GM06990 (cell line): ENCODE measurements at regions not wholly inside any gene's neighbourhood (a gene's known extent, or its start where the extent isn't known, plus 50 kb on each side); places are given as distances from the start of the nearest gene placed in this dataset.

Experiments
- DNase-seq: peaks from one replicate; pipeline ENCODE4 v3.0.0-alpha.2; 2011; ENCODE audit not compliant: insufficient read length; ENCODE audit errors: extremely low read depth
- H3K27me3 ChIP-seq: replicated peaks from 2 replicates; pipeline ENCODE4 v1.6.0; 2011; ENCODE audit warnings: low read length; ENCODE audit not compliant: control insufficient read depth, insufficient read depth
- H3K36me3 ChIP-seq: 2 replicates; pipeline ENCODE4 v1.5.1; 2011; ENCODE audit warnings: low read length; ENCODE audit not compliant: control insufficient read depth, insufficient read depth
- H3K4me3 ChIP-seq: replicated peaks from 2 replicates; pipeline ENCODE4 v1.5.1; 2011; ENCODE audit warnings: low read depth, mild to moderate bottlenecking, control low read depth, low read length
- TF ChIP-seq, protein P1 (sequence below): IDR thresholded peaks from 2 replicates; pipeline ENCODE4 v1.5.1; 2011; ENCODE audit warnings: low read length, control low read depth, mild to moderate bottlenecking, inconsistent platforms; ENCODE audit not compliant: insufficient read depth, poor library complexity, severe bottlenecking

- TF ChIP-seq, protein P1, sequence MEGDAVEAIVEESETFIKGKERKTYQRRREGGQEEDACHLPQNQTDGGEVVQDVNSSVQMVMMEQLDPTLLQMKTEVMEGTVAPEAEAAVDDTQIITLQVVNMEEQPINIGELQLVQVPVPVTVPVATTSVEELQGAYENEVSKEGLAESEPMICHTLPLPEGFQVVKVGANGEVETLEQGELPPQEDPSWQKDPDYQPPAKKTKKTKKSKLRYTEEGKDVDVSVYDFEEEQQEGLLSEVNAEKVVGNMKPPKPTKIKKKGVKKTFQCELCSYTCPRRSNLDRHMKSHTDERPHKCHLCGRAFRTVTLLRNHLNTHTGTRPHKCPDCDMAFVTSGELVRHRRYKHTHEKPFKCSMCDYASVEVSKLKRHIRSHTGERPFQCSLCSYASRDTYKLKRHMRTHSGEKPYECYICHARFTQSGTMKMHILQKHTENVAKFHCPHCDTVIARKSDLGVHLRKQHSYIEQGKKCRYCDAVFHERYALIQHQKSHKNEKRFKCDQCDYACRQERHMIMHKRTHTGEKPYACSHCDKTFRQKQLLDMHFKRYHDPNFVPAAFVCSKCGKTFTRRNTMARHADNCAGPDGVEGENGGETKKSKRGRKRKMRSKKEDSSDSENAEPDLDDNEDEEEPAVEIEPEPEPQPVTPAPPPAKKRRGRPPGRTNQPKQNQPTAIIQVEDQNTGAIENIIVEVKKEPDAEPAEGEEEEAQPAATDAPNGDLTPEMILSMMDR, result no peak
- Histone ChIP-seq H3K36me3 (no peaks in the 10 kb centered on the region), H3K4me3 (no peak overlapping the region), H3K27me3 (no peaks in the 10 kb centered on the region; the same call in 1 of the 2 replicates)
- DNase-seq, result no peak
Observed at GRCh38 chr6:28810659-28811053, 113.1 kb downstream of the TRIM27 start.

DNA sequence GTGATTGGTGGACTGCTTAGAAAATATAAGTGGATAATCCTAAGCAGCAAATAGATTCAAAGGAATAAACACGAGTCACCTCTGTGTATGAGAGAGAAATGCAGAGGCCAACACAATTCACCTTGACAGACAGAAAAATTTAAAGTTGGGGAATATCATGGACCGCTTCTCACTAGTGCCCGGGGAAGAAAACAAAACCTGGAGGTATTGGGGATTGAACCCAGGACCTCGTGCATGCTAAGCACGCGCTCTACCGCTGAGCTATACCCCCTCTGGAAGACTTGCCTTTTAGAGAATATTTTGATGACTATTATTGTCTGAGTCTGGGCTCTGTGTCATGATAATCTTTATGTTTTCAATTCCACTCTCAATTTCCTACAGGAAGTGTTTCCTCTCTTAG is 111.9 kb downstream of the TRIM27 start:
- H3K27me3 ChIP-seq, result no peaks in the 10 kb centered on the region; the same call in 1 of the 2 replicates
- H3K4me3 ChIP-seq, result no peak overlapping the region
- H3K36me3 ChIP-seq, result no peaks in the 10 kb centered on the region
- TF ChIP-seq, protein P1, result no peak
- no peak for DNase-seq

- DNase-seq, result no peak
- no peak overlapping the region for H3K4me3 ChIP-seq
- H3K36me3 ChIP-seq, result no peaks in the 10 kb centered on the region
- H3K27me3 ChIP-seq, result no peaks in the 10 kb centered on the region; the same call in none of the 2 replicates
- TF ChIP-seq, protein P1, result no peak
Observed at GRCh38 chr6:28812778-28813569, 110.8 kb downstream of the TRIM27 start.

DNA sequence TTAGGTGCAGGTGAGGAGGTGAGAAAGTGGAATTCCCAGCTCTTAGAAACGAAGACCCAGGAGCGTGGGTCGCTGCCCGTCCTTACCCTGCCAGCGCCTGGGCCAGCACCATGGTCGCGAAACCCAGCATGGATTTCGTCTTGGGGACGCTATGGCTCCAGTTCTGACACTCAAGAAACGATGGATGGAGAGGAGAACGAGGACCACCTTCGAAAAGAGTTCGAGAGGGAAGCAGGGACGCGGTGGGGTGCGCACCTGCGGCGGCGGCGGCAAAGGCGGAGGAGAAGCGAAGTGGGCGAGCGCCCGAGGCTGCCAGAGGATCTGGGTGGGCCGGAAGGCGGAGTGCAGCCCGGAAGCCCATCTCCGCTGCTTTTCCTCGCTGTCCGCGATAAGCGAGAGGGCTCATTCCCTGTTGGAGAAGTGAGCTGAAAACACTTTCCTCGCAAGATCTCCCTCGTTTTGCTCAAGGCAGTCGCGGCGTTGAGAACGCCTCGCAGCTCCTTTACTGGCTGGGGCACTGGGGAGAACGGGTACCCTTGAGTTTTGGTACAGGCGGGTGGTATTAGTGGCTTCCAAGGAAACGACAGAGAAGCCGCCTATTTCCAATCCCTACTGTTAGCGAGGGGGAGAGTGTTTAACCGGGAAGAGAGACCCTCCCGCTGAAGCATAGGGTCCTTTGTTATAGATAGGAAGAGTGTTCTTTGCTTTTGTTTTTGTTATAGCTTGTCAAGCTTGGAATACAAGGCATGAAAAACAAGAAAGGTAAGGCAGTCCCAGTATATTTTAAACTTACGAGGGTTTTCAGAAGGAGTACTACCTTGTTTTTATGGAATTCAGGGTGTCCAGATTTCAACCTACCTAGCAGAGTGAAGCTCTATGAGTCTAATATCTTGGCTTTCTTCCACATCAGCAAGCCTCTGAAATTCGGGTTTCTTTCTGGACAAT is 109.5 kb downstream of the TRIM27 start:
- DNase-seq, result no peak
- Histone ChIP-seq H3K27me3 (no peaks in the 10 kb centered on the region; the same call in none of the 2 replicates), H3K36me3 (no peaks in the 10 kb centered on the region), H3K4me3 (no peak overlapping the region)
- TF ChIP-seq, protein P1, result no peak

DNA sequence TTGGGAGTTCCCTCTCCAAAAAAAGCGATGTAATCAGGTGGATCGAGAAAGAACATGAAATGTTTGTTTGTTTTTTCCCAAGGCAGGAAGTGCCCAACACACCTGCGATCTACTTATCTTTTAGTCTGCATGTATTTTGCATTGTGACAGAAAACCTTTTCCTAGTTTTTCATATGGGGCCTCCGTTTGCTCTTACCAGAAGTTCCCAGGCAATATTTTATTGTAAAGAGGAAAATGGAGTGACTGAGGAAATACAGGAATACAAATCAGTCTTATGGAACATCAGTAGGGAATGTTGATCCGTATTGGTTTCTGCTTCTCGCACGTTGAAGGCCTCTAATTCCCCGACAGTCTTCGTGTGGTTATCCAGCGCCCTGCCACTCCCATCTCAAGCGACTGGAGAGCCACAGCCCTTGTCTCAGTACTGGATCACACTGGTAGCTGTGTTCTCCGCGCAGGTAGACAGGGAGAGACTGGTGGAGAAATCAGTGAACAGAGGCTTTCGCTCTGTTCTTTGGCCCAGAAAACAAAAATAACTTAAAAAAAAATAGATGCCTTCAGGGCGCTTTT is 107.4 kb downstream of the TRIM27 start:
- Histone ChIP-seq H3K4me3 (no peak overlapping the region), H3K36me3 (no peaks in the 10 kb centered on the region), H3K27me3 (no peaks in the 10 kb centered on the region; the same call in none of the 2 replicates)
- TF ChIP-seq, protein P1, result no peak
- DNase-seq, result no peak
